ENCODE measurements at regions not wholly inside any gene's neighbourhood (a gene's known extent, or its start where the extent isn't known, plus 50 kb on each side); places are given as distances from the start of the nearest gene placed in this dataset.

- Mint-ChIP-seq H3K36me3 (ENCODE audit: insufficient read depth in 1 of 3, low read depth in 3 of 3) (no peaks in the 10 kb centered on the region; a peak in 1 of 7 replicates), H3K9me3 (no peaks in the 10 kb centered on the region), H3K27me3 (ENCODE audit: low read depth) (no peaks in the 10 kb centered on the region), H3K4me1 (peaks cover 5 to 8% of the 10 kb centered on the region in 2 experiments), H3K4me3 (no peak overlapping the region), H3K27ac (peak overlapping the region in 1 of 3 experiments; percentile 67; a peak in 1 of 7 replicates)
- no peak overlapping the region for H2BK15ac ChIP-seq (ENCODE audit: low read depth, low read length)
- no peak overlapping the region for H4K5ac ChIP-seq (ENCODE audit: insufficient read length, low read depth, low read length)
- no peak for TF ChIP-seq CTCF (conservative IDR thresholded peaks at IDR 0.05)
- H3K4ac ChIP-seq (ENCODE audit: low read depth, low read length): no peak overlapping the region
- DNase-seq: no peak
- no peaks in the 10 kb centered on the region for H3K9me3 ChIP-seq (ENCODE audit: control insufficient read depth, low read depth, low read length)
- no peak overlapping the region for H3K4me2 ChIP-seq (ENCODE audit: insufficient read depth, insufficient read length, low read length)
- no peaks in the 10 kb centered on the region for H3K23me2 ChIP-seq (ENCODE audit: insufficient read length, low read depth, low read length, poor library complexity, severe bottlenecking)
- H3K27me3 ChIP-seq (ENCODE audit: insufficient read depth, low read length): no peaks in the 10 kb centered on the region
- H3K27ac ChIP-seq (ENCODE audit: insufficient read length, low read depth, low read length): no peak overlapping the region
- no peaks in the 10 kb centered on the region for H3K4me1 ChIP-seq (ENCODE audit: insufficient read depth, low read length)
- H3K18ac ChIP-seq (ENCODE audit: insufficient read length, low read depth, low read length): no peak overlapping the region
- H3K14ac ChIP-seq (ENCODE audit: insufficient read depth, low read length): no peak overlapping the region
- no peak overlapping the region for H3K56ac ChIP-seq (ENCODE audit: insufficient read length, low read depth, low read length)
- H3T11ph ChIP-seq (ENCODE audit: low read length): no peak overlapping the region
- H2AFZ ChIP-seq (ENCODE audit: low read length): no peak overlapping the region
- H3K23ac ChIP-seq (ENCODE audit: insufficient read length, low read depth, low read length): no peak overlapping the region
- no peak overlapping the region for H4K91ac ChIP-seq (ENCODE audit: insufficient read length, low read depth, low read length)
- H2BK20ac ChIP-seq (ENCODE audit: low read depth, low read length, poor library complexity, severe bottlenecking): no peak overlapping the region
- no peaks in the 10 kb centered on the region for H4K20me1 ChIP-seq (ENCODE audit: control insufficient read depth, insufficient read depth, insufficient read length)
- no peak overlapping the region for H2BK12ac ChIP-seq (ENCODE audit: insufficient read length, low read depth, low read length)
- no peak overlapping the region for H2AK5ac ChIP-seq (ENCODE audit: insufficient read length, low read length)
- no peak overlapping the region for H2BK5ac ChIP-seq (ENCODE audit: insufficient read length, low read length)
- WGBS (ENCODE audit: extremely low coverage, insufficient read length, low lambda C conversion rate): no CpG with 5 or more reads among the region's 3 CpGs
- H3K79me2 ChIP-seq (ENCODE audit: insufficient read depth, low read length): no peaks in the 10 kb centered on the region
- no peaks in the 10 kb centered on the region for H3K79me1 ChIP-seq (ENCODE audit: insufficient read depth, low read depth, low read length, poor library complexity, severe bottlenecking)
- H2BK120ac ChIP-seq (ENCODE audit: low read depth, low read length, poor library complexity, severe bottlenecking): no peak overlapping the region
- no peak overlapping the region for H4K8ac ChIP-seq (replicated peaks; ENCODE audit: insufficient read length, low read depth, low read length)
- no peak overlapping the region for H3K9ac ChIP-seq (ENCODE audit: extremely low read depth, insufficient read length, low read length)
These were observed 268.3 kb upstream of the PRKD1 start for GRCh38 chr14:30195941-30196340.

Data from H9 (cell line).